ENCODE measurements at regions not wholly inside any gene's neighbourhood (a gene's known extent, or its start where the extent isn't known, plus 50 kb on each side); places are given as distances from the start of the nearest gene placed in this dataset.

DNA sequence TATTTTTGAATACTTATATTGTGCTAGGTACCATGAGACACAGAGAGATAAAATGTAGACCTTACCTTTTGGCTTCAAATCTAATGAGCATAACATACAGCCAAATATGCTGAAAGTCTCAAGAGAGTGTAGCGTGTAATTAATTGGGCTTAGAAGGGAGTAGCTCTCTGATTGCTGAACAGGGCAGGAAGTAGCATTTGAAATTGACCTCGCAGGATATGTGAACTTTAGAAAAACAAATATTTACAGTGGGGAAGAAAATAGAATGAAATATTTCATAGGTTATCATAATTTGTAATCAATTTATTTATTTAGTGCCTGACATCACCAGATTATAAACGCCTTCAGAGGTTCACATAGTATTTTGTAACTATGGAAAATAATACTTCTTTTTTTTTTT is 327.1 kb downstream of the RFC3 start:
- Histone ChIP-seq H3K27ac (ENCODE audit: insufficient read depth, low read depth, low read length) (no peak overlapping the region), H4K20me1 (replicated peaks; ENCODE audit: control insufficient read depth, extremely low read depth, insufficient read depth, low read length) (no peaks in the 10 kb centered on the region), H3K4me1 (ENCODE audit: control insufficient read depth, extremely low read depth, insufficient read depth, low read length) (no peaks in the 10 kb centered on the region), H3K4me3 (replicated peaks in 1 of 3; ENCODE audit: insufficient read depth in 1 of 3, low read depth in 1 of 3, low read length in 3 of 3) (no peak overlapping the region), H3K79me2 (ENCODE audit: control insufficient read depth, insufficient read depth, low read length) (no peaks in the 10 kb centered on the region), H3K9me3 (replicated peaks; ENCODE audit: control insufficient read depth, insufficient read depth, low read length) (no peaks in the 10 kb centered on the region), H3K9ac (replicated peaks; ENCODE audit: extremely low read depth, insufficient read depth, low read length) (no peak overlapping the region), H3K27me3 (ENCODE audit: control insufficient read depth in 2 of 2, insufficient read depth in 2 of 2, low read length in 2 of 2) (no peaks in the 10 kb centered on the region), H2AFZ (ENCODE audit: low read depth, low read length) (no peak overlapping the region), H3K4me2 (ENCODE audit: insufficient read depth, low read length) (no peak overlapping the region), H3K36me3 (ENCODE audit: control insufficient read depth in 2 of 2, extremely low read depth in 1 of 2, insufficient read depth in 2 of 2, low read length in 2 of 2) (no peaks in the 10 kb centered on the region), H3K9me1 (replicated peaks; ENCODE audit: control insufficient read depth, extremely low read depth, insufficient read depth, low read length) (no peaks in the 10 kb centered on the region)
- FAIRE-seq (no peak), DNase-seq (ENCODE audit: low read depth, low spot score) (no peak)
- ChIA-PET CTCF (no interaction called here), POLR2A (no interaction called here)
- TF ChIP-seq EZH2 (IDR thresholded peaks at IDR 0.05; ENCODE audit: borderline replicate concordance, low read depth, low read length, severe bottlenecking) (no peak), JUN (IDR thresholded peaks at IDR 0.05; ENCODE audit: borderline replicate concordance, insufficient read depth, insufficient read length, low read depth) (no peak), GATA2 (IDR thresholded peaks at IDR 0.05; ENCODE audit: insufficient read depth, insufficient read length, low read depth, low read length) (no peak), POLR2A (IDR thresholded peaks at IDR 0.05; ENCODE audit: low read depth, low read length) (no peak), MAX (IDR thresholded peaks at IDR 0.05; ENCODE audit: insufficient read depth, insufficient read length) (no peak), POLR2AphosphoS5 (IDR thresholded peaks at IDR 0.05; ENCODE audit: insufficient read depth, low read depth, low read length) (no peak), MYC (IDR thresholded peaks at IDR 0.05; ENCODE audit: low read depth, low read length) (no peak), FOS (IDR thresholded peaks at IDR 0.05; ENCODE audit: borderline replicate concordance, insufficient read depth, low read length) (no peak)
- TF ChIP-seq, protein P1, sequence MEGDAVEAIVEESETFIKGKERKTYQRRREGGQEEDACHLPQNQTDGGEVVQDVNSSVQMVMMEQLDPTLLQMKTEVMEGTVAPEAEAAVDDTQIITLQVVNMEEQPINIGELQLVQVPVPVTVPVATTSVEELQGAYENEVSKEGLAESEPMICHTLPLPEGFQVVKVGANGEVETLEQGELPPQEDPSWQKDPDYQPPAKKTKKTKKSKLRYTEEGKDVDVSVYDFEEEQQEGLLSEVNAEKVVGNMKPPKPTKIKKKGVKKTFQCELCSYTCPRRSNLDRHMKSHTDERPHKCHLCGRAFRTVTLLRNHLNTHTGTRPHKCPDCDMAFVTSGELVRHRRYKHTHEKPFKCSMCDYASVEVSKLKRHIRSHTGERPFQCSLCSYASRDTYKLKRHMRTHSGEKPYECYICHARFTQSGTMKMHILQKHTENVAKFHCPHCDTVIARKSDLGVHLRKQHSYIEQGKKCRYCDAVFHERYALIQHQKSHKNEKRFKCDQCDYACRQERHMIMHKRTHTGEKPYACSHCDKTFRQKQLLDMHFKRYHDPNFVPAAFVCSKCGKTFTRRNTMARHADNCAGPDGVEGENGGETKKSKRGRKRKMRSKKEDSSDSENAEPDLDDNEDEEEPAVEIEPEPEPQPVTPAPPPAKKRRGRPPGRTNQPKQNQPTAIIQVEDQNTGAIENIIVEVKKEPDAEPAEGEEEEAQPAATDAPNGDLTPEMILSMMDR (IDR thresholded peaks at IDR 0.05; ENCODE audit: extremely low read depth in 1 of 2, insufficient read depth in 1 of 2, low read depth in 1 of 2, low read length in 2 of 2): no peak
- dilution Hi-C loops (cut with MboI; ENCODE audit: extremely low pct_ligation_motif_present, low sequenced_read_pairs) (no loop called here), intact Hi-C loops (cut with micrococcal nuclease) (no loop called here)
- no TSS peak for BruUV-seq (replicated peaks)
